Stimulated activated naive CD8-positive, alpha-beta T cell treated with anti-CD3 and anti-CD28 coated beads, Interleukin-15, Interleukin-2, amounts not matched to agents 100 U/mL and 50 U/mL, for 24 hours (primary cell): ENCODE measurements at regions not wholly inside any gene's neighbourhood (a gene's known extent, or its start where the extent isn't known, plus 50 kb on each side); places are given as distances from the start of the nearest gene placed in this dataset.

Experiments used
- ATAC-seq: fragments of 150-1000 bp; cut with Tn5 transposase; one replicate; pipeline ENCODE4 v1.10.0; 2021
- DNase-seq: peaks from one replicate; pipeline ENCODE4 v3.0.0; 2021

GRCh38 chrY:12559007-12559406 lies 142.0 kb upstream of the USP9Y start:
- peak; percentile 49 for ATAC-seq

GRCh38 chrY:12576278-12576677 lies 124.8 kb upstream of the USP9Y start:
- ATAC-seq (no peak), DNase-seq (no peak)

More at GRCh38 chrY:12559007-12559406, 142.0 kb upstream of the USP9Y start:
- DNase-seq = no peak

- ATAC-seq = no peak
- no peak for DNase-seq
Measured at GRCh38 chrY:12593532-12594216, 107.4 kb upstream of the USP9Y start.

GRCh38 chrY:12598783-12599182 lies 102.2 kb upstream of the USP9Y start:
- ATAC-seq (no peak), DNase-seq (no peak)

GRCh38 chrY:12605426-12605825 lies 95.6 kb upstream of the USP9Y start:
- no peak for ATAC-seq
- no peak for DNase-seq

- no peak for DNase-seq
- no peak for ATAC-seq
Measured at GRCh38 chrY:12610861-12611260, 90.2 kb upstream of the USP9Y start.

GRCh38 chrY:12615733-12616446 lies 85.1 kb upstream of the USP9Y start:
- ATAC-seq = no peak
- DNase-seq = no peak

GRCh38 chrY:12621454-12622081 lies 79.5 kb upstream of the USP9Y start:
- ATAC-seq = no peak
- DNase-seq = no peak

- DNase-seq (no peak), ATAC-seq (no peak)
Measured at GRCh38 chrY:12623204-12623603, 77.8 kb upstream of the USP9Y start.

GRCh38 chrY:12642986-12643385 lies 58.0 kb upstream of the USP9Y start:
- DNase-seq = no peak
- no peak for ATAC-seq

GRCh38 chrY:12643693-12644348 lies 57.2 kb upstream of the USP9Y start:
- DNase-seq (no peak), ATAC-seq (no peak)

- ATAC-seq (no peak), DNase-seq (no peak)
Measured at GRCh38 chrY:12651095-12651494, 49.9 kb upstream of the USP9Y start.
